ENCODE measurements at regions not wholly inside any gene's neighbourhood (a gene's known extent, or its start where the extent isn't known, plus 50 kb on each side); places are given as distances from the start of the nearest gene placed in this dataset.

DNA sequence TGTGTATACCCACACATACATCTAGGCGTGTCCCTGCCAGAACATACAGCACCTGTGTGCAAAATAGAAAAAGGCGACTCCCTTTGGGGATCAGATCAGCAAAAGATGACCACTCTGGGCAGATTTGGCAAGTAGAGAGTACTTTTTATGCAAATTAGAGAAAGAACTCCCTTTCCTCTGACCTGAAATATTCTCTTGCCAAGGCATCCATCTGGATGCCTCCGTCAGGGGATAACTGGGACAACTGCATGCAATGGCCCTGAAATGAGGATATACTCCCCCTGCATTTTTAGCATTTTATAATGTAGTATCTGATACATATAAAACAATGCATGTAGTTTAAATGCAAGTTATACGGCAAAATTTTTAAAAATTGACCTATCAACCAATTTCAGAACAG, 247.7 kb downstream of the ICOS start:
- DNase-seq, result no peak

DNA sequence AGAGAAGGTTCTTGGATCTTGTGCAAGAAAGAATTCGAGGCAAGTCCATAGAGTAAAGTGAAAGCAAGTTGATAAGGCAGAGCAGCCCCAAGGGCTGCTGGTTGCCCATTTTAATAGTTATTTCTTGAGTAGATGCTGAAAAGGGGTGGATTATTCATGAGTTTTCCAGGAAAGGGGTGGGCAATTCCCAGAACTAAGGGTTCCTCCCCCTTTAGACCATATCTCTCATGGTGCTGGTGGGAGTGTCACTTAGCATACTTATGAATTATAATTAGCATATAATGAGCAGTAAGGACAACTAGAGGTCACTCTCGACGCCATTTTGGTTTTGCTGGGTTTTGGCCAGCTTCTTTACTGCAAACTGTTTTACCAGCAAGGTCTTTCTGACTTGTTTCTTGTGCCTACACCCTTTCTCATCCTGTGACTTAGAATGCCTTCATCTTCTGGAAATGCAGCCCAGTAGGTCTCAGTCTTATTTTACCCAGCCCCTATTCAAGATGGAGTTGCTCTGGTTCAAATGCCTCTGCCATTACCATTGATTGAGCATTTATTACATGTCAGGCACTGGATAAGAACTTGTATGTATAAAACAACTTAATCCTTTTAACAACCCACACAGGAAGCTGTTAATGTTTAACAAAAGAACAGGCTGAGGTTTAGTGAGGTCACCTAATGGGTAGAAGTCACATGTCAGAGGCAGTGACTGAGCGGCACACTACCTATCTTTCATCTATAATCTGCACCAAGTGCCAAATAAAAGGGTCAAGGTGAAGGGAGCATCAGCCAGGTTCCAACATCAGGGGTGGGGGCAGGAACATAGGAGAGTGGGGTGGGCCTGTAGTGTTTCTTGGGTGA, 250.9 kb downstream of the ICOS start:
- DNase-seq, result no peak

DNA sequence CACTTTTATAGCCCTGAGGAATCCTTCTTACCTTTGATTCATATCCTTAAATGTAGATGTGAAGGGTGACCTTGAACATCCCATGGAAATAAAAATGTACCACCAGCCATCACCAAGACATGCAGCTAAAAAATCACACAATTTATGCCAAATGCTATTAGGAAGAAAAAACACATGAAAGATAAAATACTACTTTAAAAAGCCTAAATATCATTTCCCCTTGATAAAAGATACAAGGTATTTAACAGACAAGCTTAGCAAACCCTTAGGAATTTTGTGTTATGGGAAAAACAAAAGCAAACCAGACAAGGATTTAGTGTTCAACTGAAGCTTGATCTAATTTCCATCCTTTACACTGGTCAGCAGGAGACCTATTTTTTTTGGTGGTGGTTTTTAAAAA, 255.0 kb downstream of the ICOS start:
- no peak for DNase-seq

DNA sequence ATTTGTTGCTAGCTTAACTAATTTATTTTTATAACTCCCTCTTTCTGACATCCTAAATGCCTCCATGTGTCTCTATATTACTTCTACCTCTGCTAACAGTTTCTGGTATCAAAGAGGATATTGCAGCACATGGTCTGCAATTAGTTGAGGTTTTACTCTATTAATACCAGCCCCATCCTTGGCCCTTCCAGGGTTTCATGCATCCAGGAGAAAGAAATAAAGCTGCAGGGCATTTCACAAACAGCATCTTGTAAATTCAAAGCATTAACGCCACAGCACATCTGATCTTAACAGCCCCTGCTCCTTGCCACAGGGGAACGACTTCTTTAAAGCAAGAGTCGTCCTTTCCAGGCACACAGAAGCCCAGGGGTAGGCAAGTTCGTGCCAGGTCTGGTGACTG, 258.9 kb downstream of the ICOS start:
- no peak for DNase-seq

DNA sequence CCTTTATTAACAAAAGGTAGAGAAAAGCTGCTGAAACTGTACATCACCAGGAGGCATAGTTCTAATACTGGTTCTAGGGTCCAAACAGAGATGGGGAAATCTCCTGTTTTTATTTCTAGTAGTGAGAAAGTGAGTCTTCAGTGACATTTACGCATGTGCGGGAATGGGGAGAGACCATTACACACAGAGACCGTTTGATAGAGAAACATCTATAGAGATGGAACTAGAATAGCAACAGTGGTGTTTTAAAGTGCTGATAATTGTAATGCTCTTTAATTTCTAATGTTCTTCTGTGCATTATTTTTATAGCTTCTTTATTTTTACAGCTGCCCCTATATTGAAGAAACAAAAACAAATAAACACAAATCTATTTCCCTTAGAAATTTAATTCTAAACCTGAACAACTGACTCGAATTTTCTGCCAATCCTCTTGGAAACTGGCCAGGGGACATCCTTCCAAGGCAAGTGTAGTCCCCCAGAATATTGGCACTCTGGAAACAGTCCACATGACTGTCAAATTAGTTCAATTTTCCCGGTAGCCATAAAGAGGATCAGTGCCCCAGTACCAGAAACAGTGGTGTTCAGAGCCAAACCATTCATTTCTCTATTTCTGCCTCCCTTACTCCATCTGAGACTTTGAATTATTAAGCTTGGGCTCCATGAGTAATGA, 260.9 kb downstream of the ICOS start:
- no peak for DNase-seq

DNA sequence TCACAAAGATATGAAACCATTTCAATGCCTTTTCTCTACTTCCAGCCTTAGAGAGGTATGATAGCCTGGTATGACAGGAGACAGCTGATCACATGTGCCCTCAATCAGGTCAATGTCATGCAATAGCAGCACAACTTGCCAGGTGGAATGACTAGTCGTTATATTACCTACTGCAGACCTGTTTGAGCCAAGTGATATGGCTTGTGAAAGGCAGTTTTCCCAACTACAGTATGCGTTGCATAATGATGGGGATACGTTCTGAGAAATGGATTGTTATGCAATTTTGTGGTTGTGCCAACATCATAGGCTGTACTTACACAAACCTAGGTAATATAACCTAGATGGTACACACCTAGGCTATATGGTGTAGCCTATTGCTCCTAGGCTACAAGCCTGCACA, 262.8 kb downstream of the ICOS start:
- no peak for DNase-seq

DNA sequence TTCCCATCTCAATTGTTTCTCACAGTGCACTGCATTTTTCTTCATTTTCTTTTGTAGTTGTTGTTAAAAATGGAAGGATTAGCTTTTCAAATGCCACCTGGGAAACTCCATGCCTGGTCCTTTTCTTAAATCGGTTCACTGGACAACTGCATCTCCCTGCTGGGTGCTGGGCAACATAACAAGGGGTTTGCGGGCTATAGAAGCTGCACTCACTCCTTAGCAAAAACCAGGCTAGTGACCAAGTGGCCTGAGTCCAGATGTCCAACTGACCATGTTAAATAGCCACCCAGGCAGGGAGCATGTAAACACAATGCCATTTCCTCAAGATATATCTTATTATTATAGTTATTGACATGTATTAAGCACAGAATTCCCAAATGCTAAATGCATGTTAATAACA, 264.9 kb downstream of the ICOS start:
- no peak for DNase-seq

- DNase-seq, result no peak
These were observed 265.7 kb downstream of the ICOS start for GRCh38 chr2:204202253-204202652.

DNA sequence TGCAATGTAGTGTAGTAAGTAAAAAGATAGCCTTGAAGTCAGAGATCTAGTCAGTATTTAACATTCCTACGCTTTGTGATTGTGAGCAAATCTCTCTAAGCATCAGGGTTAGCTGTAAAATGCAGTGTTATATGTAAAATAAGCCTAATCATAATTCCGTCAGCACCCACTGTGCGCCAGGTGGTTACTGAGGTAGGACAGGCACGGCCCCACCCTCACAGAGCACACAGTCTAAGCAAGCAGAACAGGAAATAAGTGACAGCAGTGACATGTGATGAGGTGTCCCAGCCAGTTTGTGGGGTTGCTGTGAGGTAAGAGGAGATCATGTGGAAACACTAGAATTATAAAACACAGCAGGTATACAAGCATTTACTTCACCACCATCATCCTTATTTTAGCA, 267.1 kb downstream of the ICOS start:
- DNase-seq, result no peak

DNA sequence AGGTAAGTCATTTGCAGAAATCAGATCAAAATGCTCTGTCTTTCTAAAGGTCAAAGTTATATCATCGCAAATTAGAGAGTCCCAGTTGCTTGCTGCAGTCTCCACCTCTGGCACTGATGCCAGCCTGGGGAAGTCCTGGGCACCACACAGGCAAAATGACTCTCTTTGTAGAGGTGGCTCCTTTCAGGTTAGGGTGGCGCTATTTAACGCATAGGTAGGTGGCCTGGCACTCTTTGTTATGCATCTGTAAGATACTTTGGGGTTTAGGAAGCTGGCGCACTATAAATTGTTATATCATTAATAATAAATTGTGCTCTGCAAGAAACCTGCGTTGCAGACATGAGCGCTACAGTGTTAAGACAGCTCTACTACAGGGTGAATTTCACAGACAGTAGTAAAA, 268.5 kb downstream of the ICOS start:
- DNase-seq, result no peak

DNA sequence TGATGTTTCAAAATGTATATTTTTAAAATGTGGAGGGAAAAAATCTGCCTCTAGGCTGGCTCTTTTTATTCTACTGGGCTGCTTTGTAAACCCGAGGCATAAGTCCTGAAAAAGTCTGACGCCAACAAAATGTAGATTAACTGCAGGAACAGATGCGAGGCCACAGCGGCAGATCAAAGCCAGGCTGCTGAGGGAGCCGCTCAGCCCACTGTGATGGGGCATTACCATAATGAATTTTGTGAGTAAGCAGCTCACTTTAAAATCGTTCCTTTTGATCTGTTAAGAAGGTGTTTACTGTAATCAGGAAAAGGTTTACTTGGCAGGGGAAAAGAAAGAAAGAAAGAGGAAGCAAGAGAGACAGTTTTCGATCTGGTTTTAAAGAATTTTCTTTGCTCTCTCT, 269.0 kb downstream of the ICOS start:
- no peak for DNase-seq

- no peak for DNase-seq
These were observed 271.3 kb downstream of the ICOS start for GRCh38 chr2:204207866-204208265.

GRCh38 chr2:204213588-204213987, 277.0 kb downstream of the ICOS start:
- DNase-seq, result no peak

- DNase-seq, result no peak
These were observed 281.5 kb downstream of the ICOS start for GRCh38 chr2:204218040-204218439.

DNA sequence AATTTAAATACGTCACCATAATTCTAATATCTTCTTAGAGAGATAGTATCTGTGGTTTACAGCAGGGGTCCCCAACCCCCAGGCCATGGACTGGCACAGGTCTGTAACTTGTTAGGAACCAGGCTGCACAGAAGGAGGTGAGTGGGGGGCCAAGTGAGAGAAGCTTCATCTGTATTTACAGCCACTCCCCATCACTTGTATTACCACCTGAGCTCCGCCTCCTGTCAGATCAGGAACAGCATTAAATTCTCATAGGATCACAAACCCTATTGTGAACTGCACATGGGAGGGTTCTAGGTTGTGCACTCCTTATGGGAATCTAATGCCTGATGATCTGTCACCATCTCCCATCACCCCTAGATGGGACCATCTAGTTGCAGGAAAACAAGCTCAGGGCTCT, 282.6 kb downstream of the ICOS start:
- DNase-seq, result no peak

DNA sequence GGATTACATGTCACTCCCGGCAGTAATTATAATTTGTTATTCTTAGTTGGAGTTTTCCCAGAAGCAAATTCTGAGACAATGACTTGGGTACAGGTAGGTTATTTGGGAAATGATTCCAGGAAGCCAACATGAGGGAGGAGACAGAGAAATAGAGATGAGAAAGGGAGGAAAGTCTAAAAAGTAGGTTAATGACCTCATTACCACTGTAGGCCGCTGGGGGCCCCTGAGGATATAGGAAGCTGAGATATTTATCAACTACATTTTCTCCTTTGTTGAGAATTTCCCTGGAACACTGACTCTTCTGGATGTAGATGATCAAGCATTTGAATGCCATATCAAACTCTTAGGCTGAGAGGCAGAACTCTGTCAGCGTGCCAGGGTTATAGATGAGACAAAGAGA, 284.3 kb downstream of the ICOS start:
- no peak for DNase-seq

DNA sequence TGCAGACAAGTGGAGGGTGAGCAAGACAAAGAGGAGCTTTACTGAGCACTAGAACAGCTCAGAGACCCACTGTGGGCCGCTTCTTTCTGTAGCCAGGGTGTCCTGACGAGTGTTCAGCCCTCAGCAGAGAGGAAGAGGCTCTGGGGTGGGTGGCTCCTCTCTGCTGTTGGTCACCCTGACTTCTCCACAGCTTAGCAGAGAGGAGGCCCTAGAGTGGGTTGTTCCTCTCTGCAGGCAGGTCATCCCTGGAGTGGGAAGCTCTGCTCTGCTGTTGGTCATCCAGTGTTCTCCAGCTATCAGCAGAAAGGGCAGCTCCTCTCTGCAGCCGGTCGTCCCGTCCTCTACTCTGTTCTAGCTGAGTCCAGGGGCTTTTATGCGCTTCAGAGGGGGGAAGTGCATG, 286.5 kb downstream of the ICOS start:
- no peak for DNase-seq

DNA sequence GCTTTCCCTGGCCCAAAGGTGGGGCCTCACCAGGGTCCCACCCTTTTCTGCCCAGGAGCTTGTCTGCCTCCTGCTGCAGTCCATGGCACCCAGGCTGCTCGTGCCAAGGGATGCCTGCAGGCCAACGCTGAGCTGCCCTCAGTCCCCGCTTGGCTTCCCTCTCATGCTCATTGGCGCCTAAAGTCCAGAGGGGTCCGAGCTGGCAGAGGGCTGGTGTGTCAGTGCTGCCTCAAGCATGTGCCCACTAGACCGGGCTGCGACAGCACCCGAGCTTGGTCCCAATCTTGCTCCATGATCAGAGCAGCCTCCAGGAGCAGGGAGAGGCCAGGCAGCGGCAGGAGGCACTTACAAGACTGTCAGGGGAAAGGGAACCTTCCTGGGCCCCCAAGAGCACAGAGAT, 287.0 kb downstream of the ICOS start:
- no peak for DNase-seq

DNA sequence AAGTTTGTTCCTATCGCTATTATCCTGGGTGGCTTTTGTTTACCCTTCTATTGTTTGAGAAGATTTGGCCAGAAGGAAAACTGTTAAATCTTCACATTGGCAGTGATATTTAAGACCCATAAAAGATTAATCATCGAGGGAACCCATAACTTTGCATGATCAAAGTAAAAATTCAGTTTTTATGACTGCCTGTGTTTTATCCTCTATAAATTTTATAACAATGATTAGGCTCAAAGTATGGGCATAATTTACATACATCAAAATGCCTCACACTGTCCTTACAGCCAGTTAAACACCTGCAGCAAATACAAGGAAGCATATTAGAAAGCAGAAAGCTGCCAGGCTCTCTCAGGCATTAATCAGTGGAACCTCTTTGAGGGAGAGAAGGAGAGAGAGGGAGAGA, 289.1 kb downstream of the ICOS start:
- DNase-seq, result no peak

DNA sequence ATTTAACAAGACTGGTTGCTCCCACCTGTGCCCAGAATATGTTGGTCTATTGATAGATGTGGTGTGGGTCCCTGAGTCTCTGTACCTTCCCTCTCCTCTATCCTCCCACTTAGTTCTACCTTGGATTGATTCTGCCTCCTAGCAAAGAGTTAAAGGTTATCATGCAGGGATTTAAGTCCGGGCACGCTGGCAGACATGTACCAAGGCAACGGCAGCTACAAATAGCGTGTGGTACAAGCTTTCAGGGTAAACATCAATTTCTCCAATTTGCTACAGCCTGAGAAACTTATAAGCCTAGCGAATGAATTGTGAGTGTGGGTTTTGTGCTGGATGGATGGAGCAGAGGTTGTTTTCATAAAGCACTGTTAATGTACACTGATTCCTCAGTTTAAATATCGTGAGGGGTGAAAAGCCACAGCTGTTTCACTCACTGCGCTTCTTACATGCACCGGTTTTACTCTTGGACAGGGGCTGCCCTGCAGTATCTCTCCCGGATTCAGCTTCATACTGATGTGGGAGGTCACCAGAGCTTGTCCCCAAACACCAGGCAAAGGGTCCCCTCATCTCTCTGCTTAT, 289.8 kb downstream of the ICOS start:
- DNase-seq, result no peak

- no peak for DNase-seq
These were observed 291.8 kb downstream of the ICOS start for GRCh38 chr2:204228169-204228886.

DNA sequence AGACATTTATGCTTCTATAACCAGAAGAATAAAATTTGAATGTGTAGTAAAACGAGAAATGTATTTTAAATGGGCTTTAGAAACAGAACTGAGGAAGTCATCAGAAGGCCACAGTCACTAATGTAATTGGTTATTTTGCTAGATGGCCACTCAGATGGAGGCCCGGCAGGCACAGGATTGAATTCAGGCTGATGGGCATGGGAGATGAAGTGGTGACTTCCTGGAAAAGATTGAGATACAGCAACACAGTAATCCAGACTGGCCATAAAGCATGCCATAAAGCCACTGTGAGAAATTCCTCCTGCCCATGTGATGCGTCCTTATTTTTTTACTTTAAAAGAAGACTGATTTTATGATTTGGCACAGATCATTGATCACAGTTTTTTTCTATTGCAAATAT, 297.7 kb downstream of the ICOS start:
- DNase-seq, result no peak

GRCh38 chr2:204234879-204235278, 298.3 kb downstream of the ICOS start:
- DNase-seq, result no peak

DNA sequence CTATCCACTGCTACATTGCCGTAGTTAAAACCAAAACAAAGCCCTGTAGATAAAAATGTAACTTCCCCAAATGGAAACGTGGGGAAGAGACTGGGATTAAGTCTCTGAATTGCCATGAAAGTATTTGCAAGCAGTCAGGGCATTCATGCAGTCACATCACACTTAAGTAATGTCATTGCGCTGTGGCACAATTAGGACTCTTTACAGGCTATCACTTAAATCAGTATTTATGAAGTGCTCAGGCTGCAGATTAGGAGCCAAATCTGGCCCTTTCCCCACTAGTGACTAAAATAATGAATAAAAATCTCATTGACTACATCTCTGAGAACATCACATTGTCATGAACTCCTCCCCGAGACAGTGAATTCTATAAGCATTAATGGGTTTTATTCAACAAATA, 300.9 kb downstream of the ICOS start:
- DNase-seq, result no peak

Data from NK-92 treated with Interleukin-12 subunit alpha and Interleukin-12 subunit beta, amount 100 ng/mL, for 24 hours (cell line).